ENCODE measurements at regions not wholly inside any gene's neighbourhood (a gene's known extent, or its start where the extent isn't known, plus 50 kb on each side); places are given as distances from the start of the nearest gene placed in this dataset.

GRCh38 chr4:20358110-20358509, 106.4 kb downstream of the SLIT2 start:
- Histone ChIP-seq H3K27ac (ENCODE audit: low read depth in 1 of 2, low read length in 2 of 2) (no peak overlapping the region), H3K36me3 (ENCODE audit: insufficient read depth, low read length) (no peaks in the 10 kb centered on the region), H3K27me3 (ENCODE audit: control insufficient read depth in 1 of 2, insufficient read depth in 2 of 2, low read length in 2 of 2) (no peaks in the 10 kb centered on the region), H3K9me3 (ENCODE audit: control insufficient read depth in 1 of 2, insufficient read depth in 1 of 2, low read length in 2 of 2) (no peaks in the 10 kb centered on the region), H3K4me1 (ENCODE audit: insufficient read depth, low read length) (no peaks in the 10 kb centered on the region), H3K4me3 (ENCODE audit: low read length) (no peak overlapping the region)
- H3K4me1 Mint-ChIP-seq (ENCODE audit: low read depth), result no peaks in the 10 kb centered on the region
- no peak overlapping the region for H3K4me3 Mint-ChIP-seq
- H3K36me3 Mint-ChIP-seq (ENCODE audit: low read depth), result no peaks in the 10 kb centered on the region
- CTCF ChIA-PET, result no interaction called here
- no peaks in the 10 kb centered on the region for H3K9me3 Mint-ChIP-seq
- no peaks in the 10 kb centered on the region for H3K27me3 Mint-ChIP-seq
- no peak for TF ChIP-seq CTCF (IDR thresholded peaks at IDR 0.05)
- ATAC-seq (ENCODE audit: poor library complexity) (no peak), DNase-seq (no peak)
- intact Hi-C loops (cut with DNase I, micrococcal nuclease), result no loop called here
- H3K27ac Mint-ChIP-seq, result no peak overlapping the region
- POLR2A ChIA-PET, result no interaction called here

GRCh38 chr4:20359692-20360091, 108.0 kb downstream of the SLIT2 start:
- DNase-seq (no peak), ATAC-seq (ENCODE audit: poor library complexity) (no peak)
- Mint-ChIP-seq H3K27ac (no peak overlapping the region), H3K4me3 (no peak overlapping the region), H3K4me1 (ENCODE audit: low read depth) (no peaks in the 10 kb centered on the region), H3K36me3 (ENCODE audit: low read depth) (no peaks in the 10 kb centered on the region), H3K27me3 (no peaks in the 10 kb centered on the region), H3K9me3 (no peaks in the 10 kb centered on the region)
- POLR2A ChIA-PET, result no interaction called here
- CTCF ChIA-PET, result no interaction called here
- H3K27me3 ChIP-seq (ENCODE audit: control insufficient read depth in 1 of 2, insufficient read depth in 2 of 2, low read length in 2 of 2), result no peaks in the 10 kb centered on the region
- no peak overlapping the region for H3K4me3 ChIP-seq (ENCODE audit: low read length)
- no peaks in the 10 kb centered on the region for H3K36me3 ChIP-seq (ENCODE audit: insufficient read depth, low read length)
- intact Hi-C loops (cut with DNase I, micrococcal nuclease), result no loop called here
- no peak overlapping the region for H3K27ac ChIP-seq (ENCODE audit: low read depth in 1 of 2, low read length in 2 of 2)
- no peaks in the 10 kb centered on the region for H3K9me3 ChIP-seq (ENCODE audit: control insufficient read depth in 1 of 2, insufficient read depth in 1 of 2, low read length in 2 of 2)
- no peaks in the 10 kb centered on the region for H3K4me1 ChIP-seq (ENCODE audit: insufficient read depth, low read length)
- no peak for TF ChIP-seq CTCF (IDR thresholded peaks at IDR 0.05)

GRCh38 chr4:20362148-20362547, 110.4 kb downstream of the SLIT2 start:
- H3K27me3 Mint-ChIP-seq, result no peaks in the 10 kb centered on the region
- POLR2A ChIA-PET, result no interaction called here
- intact Hi-C loops (cut with DNase I, micrococcal nuclease), result no loop called here

More at GRCh38 chr4:20362148-20362547, 110.4 kb downstream of the SLIT2 start:
- CTCF ChIA-PET, result no interaction called here
- H3K27ac Mint-ChIP-seq, result no peak overlapping the region
- Histone ChIP-seq H3K27me3 (ENCODE audit: control insufficient read depth in 1 of 2, insufficient read depth in 2 of 2, low read length in 2 of 2) (no peaks in the 10 kb centered on the region), H3K27ac (ENCODE audit: low read depth in 1 of 2, low read length in 2 of 2) (no peak overlapping the region), H3K4me1 (ENCODE audit: insufficient read depth, low read length) (no peaks in the 10 kb centered on the region), H3K4me3 (ENCODE audit: low read length) (no peak overlapping the region), H3K9me3 (ENCODE audit: control insufficient read depth in 1 of 2, insufficient read depth in 1 of 2, low read length in 2 of 2) (no peaks in the 10 kb centered on the region), H3K36me3 (ENCODE audit: insufficient read depth, low read length) (no peaks in the 10 kb centered on the region)
- no peak for DNase-seq
- no peaks in the 10 kb centered on the region for H3K4me1 Mint-ChIP-seq (ENCODE audit: low read depth)
- ATAC-seq (ENCODE audit: poor library complexity), result no peak
- no peaks in the 10 kb centered on the region for H3K36me3 Mint-ChIP-seq (ENCODE audit: low read depth)
- no peak overlapping the region for H3K4me3 Mint-ChIP-seq
- no peaks in the 10 kb centered on the region for H3K9me3 Mint-ChIP-seq
- TF ChIP-seq CTCF (IDR thresholded peaks at IDR 0.05), result no peak
